A549 (cell line): ENCODE measurements at regions not wholly inside any gene's neighbourhood (a gene's known extent, or its start where the extent isn't known, plus 50 kb on each side); places are given as distances from the start of the nearest gene placed in this dataset.
A peak's percentile ranks its signal among the peaks of the same experiment; 100 is the strongest.

Experiments used
- ATAC-seq, 2 experiments: fragments of 200-7000 bp in 1 of 2; fragments of >200 bp in 1 of 2; cut with Nextera tagmentation in 1 of 2; cut with Tn5 transposase in 1 of 2; 3 replicates each; pipeline versions ENCODE4 v1.8.0 to v1.9.1; 2018 to 2020; ENCODE audit warnings: mild to moderate bottlenecking in 1 of 2, moderate library complexity in 1 of 2
- CTCF ChIA-PET: fragments of 300-600 bp; sonication (Branson Sonifier 250); formaldehyde crosslinking; extraction: SDS; loops from one replicate; lab custom pipeline; 2021; ENCODE audit warnings: antibody characterized with exemption, inconsistent platforms; lab: Yijun Ruan, JAX
- POLR2A ChIA-PET: fragments of 350-600 bp; formaldehyde crosslinking; extraction: SDS; loops from one replicate; lab custom pipeline; 2021; ENCODE audit warnings: antibody characterized with exemption, inconsistent platforms; lab: Yijun Ruan, JAX
- DNase-seq, 2 experiments: peaks; one replicate each; pipeline versions ENCODE4 v3.0.0 to v3.0.0-alpha.2; 2011 to 2016; ENCODE audit warnings: low read depth in 1 of 2, low spot score in 1 of 2
- FAIRE-seq: peaks from 2 replicates; lab custom pipeline; 2011; peaks lifted over from hg19 to GRCh38; lab: Jason Lieb, UNC
- H3K27ac ChIP-seq, 2 experiments: fragments of >200 bp; sonication (Bioruptor Twin); formaldehyde crosslinking; 3 replicates each; pipeline ENCODE4 v1.5.1; 2016 to 2017
- H3K4me1 ChIP-seq: fragments of >200 bp; sonication (Bioruptor Twin); formaldehyde crosslinking; 3 replicates; pipeline ENCODE4 v1.6.1; 2016
- H3K4me2 ChIP-seq: fragments of >200 bp; sonication (Bioruptor Twin); formaldehyde crosslinking; 3 replicates; pipeline ENCODE4 v1.6.1; 2016
- H3K4me3 ChIP-seq: fragments of >200 bp; sonication (Bioruptor Twin); formaldehyde crosslinking; 3 replicates; pipeline ENCODE4 v1.5.1; 2016
- H3K9me3 ChIP-seq: fragments of >200 bp; sonication (Bioruptor Twin); formaldehyde crosslinking; 3 replicates; pipeline ENCODE4 v1.6.1; 2016
- CBX2 ChIP-seq: fragments of 200-600 bp; sonication (generic); IDR thresholded peaks from 2 replicates; pipeline ENCODE4 v1.6.1; 2016; ENCODE audit warnings: low read depth, mild to moderate bottlenecking, borderline replicate concordance
- CHD4 ChIP-seq: fragments of 200-600 bp; sonication (generic); IDR thresholded peaks from 2 replicates; pipeline ENCODE4 v1.6.1; 2016; ENCODE audit warnings: antibody characterized with exemption, mild to moderate bottlenecking, borderline replicate concordance
- EHF ChIP-seq: fragments of 250-450 bp; sonication (Bioruptor Pico); IDR thresholded peaks from 2 replicates; pipeline ENCODE4 v1.5.0; 2020; ENCODE audit warnings: mild to moderate bottlenecking
- FOSL2 ChIP-seq, 2 experiments: fragments of 450-650 bp in 1 of 2; fragments of >200 bp in 1 of 2; sonication (Bioruptor Twin) in 1 of 2; formaldehyde crosslinking; IDR thresholded peaks; 2 replicates each; pipeline versions ENCODE4 v1.5.0 to v1.6.1; 2016 to 2020; ENCODE audit warnings: mild to moderate bottlenecking in 1 of 2, moderate library complexity in 1 of 2
- FOXS1 ChIP-seq: fragments of 250-450 bp; sonication (Bioruptor Pico); IDR thresholded peaks from 2 replicates; pipeline ENCODE4 v1.5.0; 2020; ENCODE audit warnings: mild to moderate bottlenecking, moderate library complexity
- GATA3 ChIP-seq: IDR thresholded peaks from 2 replicates; pipeline ENCODE4 v1.6.1; 2012; ENCODE audit warnings: borderline replicate concordance
- KDM1A ChIP-seq: fragments of 200-600 bp; sonication (generic); IDR thresholded peaks from 2 replicates; pipeline ENCODE4 v1.6.1; 2016; ENCODE audit warnings: low read depth, mild to moderate bottlenecking
- MAFK ChIP-seq: fragments of 450-650 bp; IDR thresholded peaks from 2 replicates; pipeline ENCODE4 v1.6.1; 2014; ENCODE audit not compliant: partially characterized antibody
- MYC ChIP-seq: IDR thresholded peaks from 2 replicates; pipeline ENCODE4 v1.6.1; 2012; ENCODE audit warnings: mild to moderate bottlenecking, inconsistent platforms, low read length, improper control_type of control experiment, borderline replicate concordance
- NFE2L2 ChIP-seq: fragments of 150-350 bp; conservative IDR thresholded peaks from 2 replicates; pipeline ENCODE4 v1.6.1; 2014; ENCODE audit warnings: low read length
- NPAS2 ChIP-seq: fragments of 250-450 bp; sonication (Bioruptor Pico); IDR thresholded peaks from 2 replicates; pipeline ENCODE4 v1.8.0; 2022; ENCODE audit warnings: mild to moderate bottlenecking, moderate library complexity, borderline replicate concordance
- POLR2AphosphoS2 ChIP-seq: conservative IDR thresholded peaks from 2 replicates; pipeline ENCODE4 v1.6.1; 2012; ENCODE audit warnings: low read length, improper control_type of control experiment, inconsistent platforms
- RARB ChIP-seq: fragments of 250-450 bp; sonication (Bioruptor Pico); IDR thresholded peaks from 2 replicates; pipeline ENCODE4 v1.8.0; 2021; ENCODE audit warnings: mild to moderate bottlenecking, moderate library complexity
- SMC3 ChIP-seq: fragments of >200 bp; sonication (Bioruptor Twin); formaldehyde crosslinking; IDR thresholded peaks from 3 replicates; pipeline ENCODE4 v1.6.1; 2018; ENCODE audit warnings: inconsistent platforms
- ZFP36 ChIP-seq: fragments of 450-650 bp; IDR thresholded peaks from 2 replicates; pipeline ENCODE4 v1.6.1; 2014; ENCODE audit warnings: borderline replicate concordance; ENCODE audit not compliant: partially characterized antibody
- WGBS: methylation state at CpG from one replicate; pipeline ENCODE4 v1.1.6; 2017; ENCODE audit errors: missing lambda C conversion rate; 5-methylcytosine and 5-hydroxymethylcytosine counted together
- TF ChIP-seq, protein P1 (sequence below): fragments of >200 bp; sonication (Bioruptor Twin); formaldehyde crosslinking; IDR thresholded peaks from 3 replicates; pipeline ENCODE4 v1.5.1; 2016
- TF ChIP-seq, protein P2 (sequence below): fragments of 250-450 bp; sonication (Bioruptor Pico); IDR thresholded peaks from 2 replicates; pipeline ENCODE4 v1.5.0; 2021; ENCODE audit warnings: mild to moderate bottlenecking, moderate library complexity, borderline replicate concordance
- TF ChIP-seq, protein P3 (sequence below): fragments of 450-650 bp; IDR thresholded peaks from 2 replicates; pipeline ENCODE4 v1.6.1; 2014; ENCODE audit warnings: antibody characterized with exemption
- TF ChIP-seq, protein P4 (sequence below): IDR thresholded peaks from 2 replicates; pipeline ENCODE4 v1.6.1; 2012; ENCODE audit warnings: low read depth, borderline replicate concordance

DNA sequence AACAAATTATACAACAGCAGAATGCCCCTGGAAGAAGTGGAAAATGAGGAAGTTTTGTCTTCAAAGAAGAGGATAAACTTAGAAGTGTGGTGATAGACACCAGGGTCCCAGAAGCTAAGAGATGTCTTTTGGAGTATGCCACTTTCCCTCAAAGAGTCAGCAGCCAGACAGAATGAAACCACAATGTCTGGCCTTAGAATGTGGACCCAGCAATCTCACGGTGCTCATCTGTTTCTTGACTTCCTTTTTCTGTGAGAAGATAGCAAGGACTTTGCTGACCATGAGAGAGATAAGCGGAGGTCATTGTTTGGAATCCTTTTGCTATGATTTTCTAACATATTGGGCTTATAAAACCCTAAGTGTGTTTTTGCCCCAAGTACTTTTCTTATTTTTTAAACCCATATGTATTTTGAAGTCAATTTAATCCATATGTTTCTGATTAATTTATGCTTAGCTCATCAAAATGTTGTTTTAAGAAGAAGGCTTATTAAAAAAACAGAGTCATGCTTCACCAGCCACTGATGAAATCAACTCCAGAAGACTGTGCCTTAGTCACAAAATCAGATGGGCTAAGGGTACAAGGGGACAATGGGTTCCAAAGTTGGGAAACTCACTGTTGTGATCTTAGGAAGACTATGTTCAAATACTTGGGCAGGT lies 451.2 kb upstream of the JAG1 start:
- DNase-seq: no peak
- no peaks in the 10 kb centered on the region for H3K9me3 ChIP-seq
- no peak overlapping the region for H3K4me3 ChIP-seq
- no peaks in the 10 kb centered on the region for H3K4me1 ChIP-seq
- ATAC-seq: no peak
- peak; percentile 72 for FAIRE-seq
- H3K27ac ChIP-seq: no peak overlapping the region
- CTCF ChIA-PET: interaction anchor here (0.9 to 1.5 kb wide), 2 partner anchors 13 to 80 kb away, joined by 3 to 4 read pairs; no protein-coding TSS in a partner anchor
- no peak overlapping the region for H3K4me2 ChIP-seq
- POLR2A ChIA-PET: no interaction called here
- peak; percentile 97 for TF ChIP-seq MAFK
- no peak for TF ChIP-seq EHF (CRISPR knock-in tag)
- TF ChIP-seq KDM1A: no peak
- 82% methylated on average over 2 of the region's 2 CpGs for WGBS

DNA sequence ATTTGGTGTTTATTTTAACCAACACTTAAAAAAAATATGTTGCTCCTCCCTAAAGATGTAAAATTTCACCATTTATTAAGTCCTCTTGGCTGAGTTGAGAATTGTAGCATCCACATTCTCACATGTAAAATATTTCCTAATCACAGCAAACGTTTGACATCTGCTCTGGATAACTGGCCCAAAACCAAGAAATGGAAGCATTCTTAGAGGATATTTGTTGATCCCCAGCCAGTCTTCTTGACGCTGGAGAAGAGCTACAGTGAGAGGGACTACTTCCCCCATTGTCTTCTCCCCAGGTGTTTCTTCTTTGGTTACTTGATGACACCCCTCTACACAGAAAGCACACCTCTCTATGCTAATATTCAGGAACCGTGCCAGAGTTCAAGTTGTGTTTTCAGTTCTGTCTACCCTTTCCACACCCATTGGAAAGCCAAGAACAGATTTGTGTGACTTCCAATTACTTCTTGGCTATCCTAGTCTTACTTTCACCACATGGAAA lies 454.5 kb upstream of the JAG1 start:
- FAIRE-seq (no peak), DNase-seq (no peak), ATAC-seq (no peak)
- 48% methylated on average over 3 of the region's 3 CpGs for WGBS
- Histone ChIP-seq H3K27ac (no peak overlapping the region), H3K9me3 (no peaks in the 10 kb centered on the region), H3K4me3 (no peak overlapping the region), H3K4me1 (peaks cover 8% of the 10 kb centered on the region), H3K4me2 (no peak overlapping the region)
- POLR2A ChIA-PET: no interaction called here
- no peak for TF ChIP-seq FOXS1 (CRISPR knock-in tag)
- TF ChIP-seq CBX2: no peak
- no peak for TF ChIP-seq ZFP36
- TF ChIP-seq, protein P1, sequence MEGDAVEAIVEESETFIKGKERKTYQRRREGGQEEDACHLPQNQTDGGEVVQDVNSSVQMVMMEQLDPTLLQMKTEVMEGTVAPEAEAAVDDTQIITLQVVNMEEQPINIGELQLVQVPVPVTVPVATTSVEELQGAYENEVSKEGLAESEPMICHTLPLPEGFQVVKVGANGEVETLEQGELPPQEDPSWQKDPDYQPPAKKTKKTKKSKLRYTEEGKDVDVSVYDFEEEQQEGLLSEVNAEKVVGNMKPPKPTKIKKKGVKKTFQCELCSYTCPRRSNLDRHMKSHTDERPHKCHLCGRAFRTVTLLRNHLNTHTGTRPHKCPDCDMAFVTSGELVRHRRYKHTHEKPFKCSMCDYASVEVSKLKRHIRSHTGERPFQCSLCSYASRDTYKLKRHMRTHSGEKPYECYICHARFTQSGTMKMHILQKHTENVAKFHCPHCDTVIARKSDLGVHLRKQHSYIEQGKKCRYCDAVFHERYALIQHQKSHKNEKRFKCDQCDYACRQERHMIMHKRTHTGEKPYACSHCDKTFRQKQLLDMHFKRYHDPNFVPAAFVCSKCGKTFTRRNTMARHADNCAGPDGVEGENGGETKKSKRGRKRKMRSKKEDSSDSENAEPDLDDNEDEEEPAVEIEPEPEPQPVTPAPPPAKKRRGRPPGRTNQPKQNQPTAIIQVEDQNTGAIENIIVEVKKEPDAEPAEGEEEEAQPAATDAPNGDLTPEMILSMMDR: no peak
- no peak for TF ChIP-seq GATA3
- TF ChIP-seq, protein P2, sequence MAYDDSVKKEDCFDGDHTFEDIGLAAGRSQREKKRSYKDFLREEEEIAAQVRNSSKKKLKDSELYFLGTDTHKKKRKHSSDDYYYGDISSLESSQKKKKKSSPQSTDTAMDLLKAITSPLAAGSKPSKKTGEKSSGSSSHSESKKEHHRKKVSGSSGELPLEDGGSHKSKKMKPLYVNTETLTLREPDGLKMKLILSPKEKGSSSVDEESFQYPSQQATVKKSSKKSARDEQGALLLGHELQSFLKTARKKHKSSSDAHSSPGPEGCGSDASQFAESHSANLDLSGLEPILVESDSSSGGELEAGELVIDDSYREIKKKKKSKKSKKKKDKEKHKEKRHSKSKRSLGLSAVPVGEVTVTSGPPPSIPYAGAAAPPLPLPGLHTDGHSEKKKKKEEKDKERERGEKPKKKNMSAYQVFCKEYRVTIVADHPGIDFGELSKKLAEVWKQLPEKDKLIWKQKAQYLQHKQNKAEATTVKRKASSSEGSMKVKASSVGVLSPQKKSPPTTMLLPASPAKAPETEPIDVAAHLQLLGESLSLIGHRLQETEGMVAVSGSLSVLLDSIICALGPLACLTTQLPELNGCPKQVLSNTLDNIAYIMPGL (CRISPR knock-in tag): no peak
- no peak for TF ChIP-seq SMC3
- no peak for TF ChIP-seq MAFK
- no peak for TF ChIP-seq RARB (CRISPR knock-in tag)
- TF ChIP-seq, protein P3, sequence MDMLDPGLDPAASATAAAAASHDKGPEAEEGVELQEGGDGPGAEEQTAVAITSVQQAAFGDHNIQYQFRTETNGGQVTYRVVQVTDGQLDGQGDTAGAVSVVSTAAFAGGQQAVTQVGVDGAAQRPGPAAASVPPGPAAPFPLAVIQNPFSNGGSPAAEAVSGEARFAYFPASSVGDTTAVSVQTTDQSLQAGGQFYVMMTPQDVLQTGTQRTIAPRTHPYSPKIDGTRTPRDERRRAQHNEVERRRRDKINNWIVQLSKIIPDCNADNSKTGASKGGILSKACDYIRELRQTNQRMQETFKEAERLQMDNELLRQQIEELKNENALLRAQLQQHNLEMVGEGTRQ: no peak
- no peak for TF ChIP-seq EHF (CRISPR knock-in tag)
- no peak for TF ChIP-seq NFE2L2
- TF ChIP-seq, protein P4, sequence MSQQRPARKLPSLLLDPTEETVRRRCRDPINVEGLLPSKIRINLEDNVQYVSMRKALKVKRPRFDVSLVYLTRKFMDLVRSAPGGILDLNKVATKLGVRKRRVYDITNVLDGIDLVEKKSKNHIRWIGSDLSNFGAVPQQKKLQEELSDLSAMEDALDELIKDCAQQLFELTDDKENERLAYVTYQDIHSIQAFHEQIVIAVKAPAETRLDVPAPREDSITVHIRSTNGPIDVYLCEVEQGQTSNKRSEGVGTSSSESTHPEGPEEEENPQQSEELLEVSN: no peak
- no peak for TF ChIP-seq NPAS2 (CRISPR knock-in tag)
- no peak for TF ChIP-seq POLR2AphosphoS2
- TF ChIP-seq CHD4: no peak
- no peak for TF ChIP-seq FOSL2 (IDR thresholded peaks at IDR 0.05)
- TF ChIP-seq FOSL2 (CRISPR knock-in tag; IDR thresholded peaks at IDR 0.05): no peak
- no peak for TF ChIP-seq MYC
- CTCF ChIA-PET: no interaction called here
